CD1c-positive myeloid dendritic cell (primary cell): ENCODE measurements at regions not wholly inside any gene's neighbourhood (a gene's known extent, or its start where the extent isn't known, plus 50 kb on each side); places are given as distances from the start of the nearest gene placed in this dataset.

Source experiments
- DNase-seq: peaks from one replicate; pipeline ENCODE4 v3.0.0-alpha.2; 2016; ENCODE audit errors: extremely low spot score

DNA sequence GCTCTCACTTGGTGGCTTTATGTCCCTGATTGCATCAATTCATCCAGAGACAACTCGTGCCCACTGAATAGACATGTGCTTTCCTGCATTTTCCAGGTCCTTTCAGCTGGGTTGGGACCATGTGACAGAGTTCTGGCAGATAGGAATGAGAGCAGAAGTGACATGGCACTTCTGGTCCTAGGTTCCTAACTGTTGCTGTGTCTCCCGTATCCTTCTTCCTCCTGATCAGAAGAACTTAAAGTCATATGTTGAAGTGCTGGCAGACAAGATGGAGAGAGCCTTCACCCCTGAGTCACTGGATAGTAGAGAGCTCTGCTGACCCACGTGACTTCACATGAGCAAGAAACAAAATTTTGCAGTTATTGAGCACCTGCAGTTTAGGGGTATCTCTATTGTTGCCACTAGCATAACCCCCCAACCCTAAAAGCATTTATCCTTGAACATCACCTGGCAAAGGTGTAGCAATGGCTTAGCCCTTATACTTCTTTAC lies 80.0 kb downstream of the NREP start:
- DNase-seq: no peak

DNA sequence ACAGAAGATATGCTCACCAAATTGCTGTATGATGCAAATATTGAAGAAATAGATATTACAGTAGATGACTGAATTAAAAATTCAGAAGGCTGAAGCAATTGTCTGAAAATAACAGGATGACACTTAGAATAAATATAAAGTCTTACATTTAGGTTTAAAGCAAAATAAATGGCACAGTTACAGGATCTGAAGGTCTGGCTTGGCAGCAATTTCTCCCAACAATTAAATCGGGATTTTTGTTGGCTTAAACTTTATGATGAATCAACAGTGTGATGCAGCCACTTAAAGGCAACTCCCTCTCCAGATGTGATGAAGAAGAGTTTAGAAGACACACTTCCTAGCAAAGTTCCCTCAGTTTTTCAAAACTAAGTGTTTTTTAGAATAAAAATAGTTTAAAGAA lies 80.5 kb downstream of the NREP start:
- DNase-seq: no peak

DNA sequence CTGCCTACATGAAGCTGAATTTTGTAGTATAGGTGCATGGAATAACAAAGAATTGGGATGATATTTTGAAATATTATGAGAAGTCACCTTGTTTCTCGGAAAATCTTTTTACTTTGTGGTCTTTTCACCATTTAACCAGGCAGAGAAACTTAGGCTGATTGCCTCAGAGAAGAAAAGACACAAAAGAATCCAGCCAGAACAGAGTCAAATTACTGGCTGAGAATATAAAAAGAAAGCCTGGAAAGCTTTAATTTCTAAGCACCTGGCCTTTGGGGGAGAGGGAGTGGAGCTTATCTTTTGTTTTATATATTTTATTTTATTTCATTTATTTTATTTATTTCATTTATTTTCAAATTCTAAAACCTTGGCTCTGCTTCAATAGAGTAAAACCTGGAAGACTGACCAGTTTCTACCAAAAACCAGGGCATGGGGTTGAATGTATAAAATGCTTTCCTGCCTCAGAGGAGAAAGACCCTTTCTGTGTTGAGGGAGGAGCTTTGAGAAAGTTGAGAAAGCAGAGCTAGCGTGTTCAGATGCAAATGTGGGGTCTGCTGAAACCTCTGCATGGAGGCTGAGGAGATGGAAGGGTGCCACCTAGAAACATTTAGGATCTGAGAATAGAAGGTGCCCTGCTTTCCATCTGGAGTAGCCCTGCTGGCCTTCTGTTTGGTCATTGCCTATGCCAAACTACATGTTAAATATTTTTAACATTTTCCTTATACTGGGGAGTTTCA lies 81.6 kb downstream of the NREP start:
- no peak for DNase-seq

DNA sequence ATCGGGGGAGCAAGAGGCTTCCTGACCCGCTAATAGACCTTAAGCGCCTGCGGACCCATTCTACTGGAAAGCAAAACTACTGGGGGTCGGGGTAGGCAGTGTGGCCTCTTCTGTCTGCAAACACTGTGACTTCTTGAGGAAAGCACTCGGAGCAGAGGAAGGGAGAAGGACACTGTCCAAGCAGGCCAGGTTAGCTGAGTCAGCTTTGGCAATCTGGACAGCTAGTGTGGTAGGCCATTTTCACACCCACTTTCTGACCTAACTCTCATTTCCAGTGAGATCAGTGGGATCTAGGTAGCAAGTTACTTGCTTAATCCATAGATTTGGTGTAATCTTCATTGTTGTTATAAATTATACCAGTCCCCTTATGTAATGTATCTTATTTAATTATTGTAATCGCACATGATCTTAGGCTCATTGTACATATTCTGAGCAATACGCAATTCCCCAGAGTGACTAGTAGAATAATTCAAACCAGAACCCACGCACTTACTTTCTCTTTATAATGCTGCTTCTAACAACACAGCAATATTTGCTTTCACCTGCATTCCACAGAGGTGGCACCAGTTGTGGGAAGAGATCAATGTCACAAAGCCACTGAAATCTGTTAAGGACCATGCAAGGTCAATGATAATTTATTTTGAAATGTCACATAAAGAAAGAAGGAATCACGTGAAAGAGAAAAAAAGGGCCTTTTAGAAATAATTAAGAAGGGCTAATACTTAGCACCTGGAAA lies 82.9 kb downstream of the NREP start:
- no peak for DNase-seq

DNA sequence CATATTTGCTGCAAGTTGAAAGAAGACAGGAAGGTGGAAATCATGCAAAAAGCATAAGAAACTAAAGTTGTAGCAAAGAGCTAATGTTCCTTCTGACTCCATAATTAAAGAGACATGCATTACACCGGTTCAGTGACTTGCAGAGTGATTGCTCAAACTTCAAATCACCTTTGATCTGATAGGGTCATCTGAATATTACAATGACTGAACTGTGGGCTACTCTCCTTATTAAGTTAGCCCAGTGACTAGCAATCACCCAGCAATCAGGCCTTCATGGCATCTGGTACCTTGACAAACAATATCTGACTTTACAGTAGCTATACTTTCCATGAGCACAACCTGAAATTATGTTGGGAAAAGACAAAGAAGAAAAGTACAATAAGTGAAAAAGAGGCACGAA lies 84.9 kb downstream of the NREP start:
- DNase-seq: no peak

DNA sequence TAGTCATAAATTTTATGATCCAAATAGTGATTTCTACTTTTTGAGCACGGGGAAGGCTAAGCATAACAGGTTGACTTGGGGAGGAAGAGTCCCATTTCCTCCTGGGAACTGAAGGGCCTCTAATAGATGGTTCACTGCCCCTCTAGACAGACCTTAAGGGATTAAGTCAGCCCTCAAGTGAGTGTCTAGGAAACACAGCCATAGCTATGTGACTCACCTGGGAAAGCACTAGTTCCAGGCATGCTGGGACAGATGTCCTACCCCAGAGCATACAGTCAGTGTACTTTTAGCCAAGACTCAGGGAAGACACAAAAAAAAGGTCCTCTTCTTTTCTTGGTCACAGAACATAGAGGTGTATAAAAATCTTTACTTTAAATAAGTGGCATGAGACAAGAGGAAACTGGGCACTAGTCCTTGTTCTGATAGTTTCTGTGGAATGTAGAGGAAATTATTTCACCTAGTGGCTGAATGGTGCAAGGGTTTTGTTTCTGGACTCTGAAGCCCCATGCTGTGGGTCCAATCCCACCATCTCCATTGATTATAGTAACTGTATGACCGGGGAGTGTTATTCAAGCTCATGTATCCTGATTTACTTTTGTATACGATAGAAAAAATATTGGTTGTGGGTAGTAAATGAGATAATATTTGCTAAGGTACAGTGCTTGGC lies 86.0 kb downstream of the NREP start:
- DNase-seq: no peak

DNA sequence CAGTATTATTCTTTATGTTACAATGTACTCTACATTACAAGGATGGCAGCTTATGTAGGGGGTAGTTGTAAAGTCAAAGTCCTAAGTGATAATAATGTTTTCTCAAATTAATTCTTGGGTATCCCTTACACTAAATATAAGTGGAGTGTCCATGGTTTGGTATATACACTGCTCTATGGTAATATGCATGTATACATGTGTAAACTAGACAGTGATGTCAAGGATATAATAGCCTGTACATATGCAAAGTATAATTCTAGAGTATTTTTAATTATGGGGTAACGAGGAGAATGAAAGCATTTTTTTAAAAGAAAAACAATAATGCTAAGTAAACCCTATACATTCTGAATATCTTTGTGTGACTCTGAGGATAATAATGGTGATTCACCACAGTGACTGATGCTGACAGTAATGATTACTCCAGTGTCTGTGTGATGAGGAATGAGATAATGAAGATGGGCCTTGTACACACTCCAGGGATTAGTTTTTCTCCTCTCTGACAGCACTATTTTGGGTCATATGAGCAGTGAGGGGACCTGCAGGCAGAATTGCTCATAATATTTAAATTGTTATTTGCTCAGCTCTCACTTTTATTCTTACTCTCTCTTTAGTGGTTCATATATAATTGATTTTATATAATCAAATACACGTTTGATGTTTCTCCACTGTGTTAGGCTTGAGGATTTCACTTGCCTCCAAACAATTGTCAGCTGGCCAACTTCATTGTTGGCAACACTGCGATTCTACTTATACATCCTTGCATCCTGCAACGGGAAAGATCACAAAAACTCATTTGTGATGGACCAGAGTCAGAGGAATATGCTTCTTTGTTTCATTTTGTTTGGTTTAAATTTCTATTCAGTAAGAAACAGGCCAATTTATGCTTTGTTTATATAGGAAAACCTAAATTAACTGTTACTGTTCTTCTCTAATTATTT lies 88.2 kb downstream of the NREP start:
- DNase-seq: no peak

DNA sequence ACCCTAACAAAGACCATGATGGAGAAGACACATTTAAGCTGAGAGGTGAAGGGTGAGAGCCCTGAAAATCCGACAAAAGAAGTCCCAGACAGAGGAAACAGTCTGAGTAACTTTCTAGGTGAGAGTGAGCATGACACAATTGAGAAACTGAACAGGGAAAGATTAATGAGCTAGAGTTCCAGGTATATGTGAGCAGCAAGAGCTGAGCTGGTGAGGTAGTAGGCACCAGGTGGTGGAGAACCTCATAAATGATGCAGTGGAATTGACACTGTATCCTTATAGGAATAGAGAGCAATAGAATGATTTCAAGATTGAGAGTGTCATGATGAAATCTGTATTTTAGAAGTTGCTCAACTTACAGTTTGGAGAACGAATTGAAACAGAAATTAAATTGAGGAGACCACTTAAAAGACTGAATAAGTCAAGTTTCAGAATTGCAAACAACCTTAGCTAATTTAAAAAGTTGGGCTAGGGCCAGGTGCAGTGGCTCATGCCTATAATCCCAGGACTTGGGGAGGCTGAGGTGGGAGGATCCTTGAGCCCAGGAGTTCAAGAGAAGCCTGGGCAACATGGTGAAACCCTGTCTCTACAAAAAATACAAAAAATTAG lies 89.8 kb downstream of the NREP start:
- no peak for DNase-seq

DNA sequence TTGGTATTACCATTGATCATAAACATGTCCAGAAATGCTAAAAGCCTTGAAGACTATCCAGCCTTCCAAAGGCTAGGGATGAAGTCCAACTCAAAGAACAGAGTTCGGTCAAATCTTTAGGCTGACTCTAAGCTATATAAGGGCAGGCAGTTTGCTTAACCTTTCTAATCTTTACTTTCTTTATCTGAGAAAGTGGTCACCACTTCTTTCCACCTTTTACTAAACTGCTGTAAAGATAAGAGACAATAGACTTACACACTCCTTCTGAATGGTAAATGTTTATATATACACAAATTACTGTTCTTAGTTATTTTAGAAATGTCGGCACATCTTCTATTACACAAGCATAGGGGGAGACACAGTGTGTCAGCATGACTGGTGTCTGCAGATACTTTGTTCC lies 100.4 kb downstream of the NREP start:
- DNase-seq: no peak

DNA sequence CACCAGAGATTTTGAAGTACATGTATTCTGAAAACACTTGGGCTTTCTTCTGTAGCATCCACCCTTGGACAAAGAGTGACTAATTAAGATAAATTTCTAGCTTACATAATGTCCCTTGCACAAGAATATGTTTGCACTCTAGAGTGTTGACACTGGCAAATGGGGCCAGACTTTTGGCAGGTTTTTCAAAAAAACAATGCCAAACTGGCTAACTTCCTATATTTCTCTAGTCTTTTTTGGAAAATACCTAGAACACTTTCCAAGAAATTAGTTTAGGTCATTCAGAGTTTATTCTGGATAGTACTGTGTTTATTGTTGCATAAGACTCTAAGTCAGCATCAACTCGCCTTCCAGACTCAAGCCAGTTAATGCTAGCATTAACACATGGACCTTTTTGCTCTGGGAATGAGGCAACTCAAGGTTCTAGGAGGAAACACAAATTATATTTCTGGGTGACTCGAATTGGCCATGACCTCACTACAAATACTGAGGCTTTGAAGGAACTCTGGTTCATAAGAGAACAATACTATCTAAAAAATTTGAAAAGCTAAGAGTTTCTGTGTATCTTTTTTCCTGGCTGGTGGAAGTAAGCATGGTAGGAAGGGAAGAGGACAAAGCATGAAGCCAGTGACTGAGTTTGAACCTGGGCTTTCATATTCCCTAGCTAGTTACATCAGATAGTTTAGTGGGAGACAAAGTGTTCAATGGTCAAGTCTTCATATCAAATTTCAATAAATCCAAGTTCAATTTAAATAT lies 101.6 kb downstream of the NREP start:
- DNase-seq: no peak

DNA sequence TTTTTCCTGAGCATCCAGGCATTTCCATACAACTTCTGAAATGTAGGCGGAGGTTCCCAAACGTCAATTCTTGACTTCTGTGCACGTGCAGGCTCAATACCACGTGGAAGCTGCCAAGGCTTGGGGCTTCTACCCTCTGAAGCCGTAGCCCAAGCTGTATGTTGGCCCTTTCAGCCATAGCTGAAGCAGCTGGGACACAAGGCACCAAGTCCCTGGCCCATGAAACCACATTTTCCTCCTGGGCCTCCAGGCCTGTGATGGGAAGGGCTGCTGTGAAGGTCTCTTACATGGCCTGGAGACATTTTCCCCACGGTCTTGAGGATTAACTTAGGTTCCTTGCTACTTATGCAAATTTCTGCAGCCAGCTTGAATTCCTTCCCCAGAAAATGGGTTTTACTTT lies 103.6 kb downstream of the NREP start:
- DNase-seq: no peak

DNA sequence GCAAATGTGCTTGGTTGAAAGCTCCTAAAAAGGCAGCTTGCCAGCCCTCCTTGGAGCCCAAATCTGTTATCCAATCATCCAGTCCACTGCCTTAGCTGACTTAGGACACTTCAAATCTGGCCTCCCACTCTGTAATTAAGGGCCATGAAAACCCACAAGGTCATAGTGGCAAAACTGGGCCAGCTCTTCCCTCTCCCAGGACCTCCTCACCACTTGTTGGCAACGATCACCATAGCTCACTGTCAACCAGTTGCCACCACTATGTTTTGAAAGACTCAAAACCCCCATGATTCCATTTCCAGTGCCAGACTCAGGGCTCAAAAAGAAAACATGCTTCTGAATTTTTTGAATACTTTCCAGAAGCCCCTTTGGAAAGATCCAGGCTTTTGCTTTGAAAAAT lies 107.5 kb downstream of the NREP start:
- no peak for DNase-seq

DNA sequence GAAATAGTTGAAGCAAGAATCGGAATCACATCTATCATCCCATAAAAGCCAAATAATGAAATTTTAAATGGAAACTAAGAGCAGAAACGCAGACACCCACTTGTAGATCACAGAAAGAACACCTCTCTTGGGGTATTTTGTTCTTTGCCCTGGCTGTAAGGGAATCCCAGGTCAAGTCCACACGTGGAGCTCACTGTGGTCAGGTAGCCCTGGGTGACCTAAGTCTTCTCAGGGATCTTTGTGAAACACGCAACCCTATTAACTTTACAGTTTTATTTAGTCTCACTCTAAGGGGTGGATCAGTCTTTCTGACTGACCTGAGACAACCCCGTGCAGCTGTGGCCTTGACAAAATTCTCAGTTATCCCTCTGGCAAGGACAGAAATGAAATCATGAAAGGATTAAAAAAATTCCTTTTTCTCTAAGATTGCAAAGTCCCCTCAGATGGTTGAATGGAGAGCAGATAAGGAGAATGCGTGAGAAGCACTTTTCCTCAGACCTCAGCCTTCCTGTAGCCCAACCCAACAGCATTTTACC lies 111.6 kb downstream of the NREP start:
- DNase-seq: no peak

DNA sequence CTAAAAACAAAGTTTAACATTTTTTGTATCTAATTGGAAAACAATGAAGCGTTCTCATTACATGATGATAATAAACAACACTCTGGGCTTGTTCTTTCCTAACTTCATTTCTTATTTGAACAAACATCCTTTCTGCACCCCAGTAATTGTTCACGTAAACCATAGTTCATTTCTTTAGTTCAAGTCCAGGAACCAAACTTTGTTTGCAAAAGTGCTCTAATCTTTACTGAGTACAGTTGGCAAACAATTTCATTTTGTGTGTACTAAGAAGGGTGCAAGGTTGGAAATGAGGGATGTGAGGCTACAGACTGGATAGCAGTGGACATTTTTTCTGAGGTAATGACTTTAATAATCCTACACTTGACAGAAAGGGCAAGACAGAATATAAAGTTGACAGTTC lies 113.5 kb downstream of the NREP start:
- no peak for DNase-seq

DNA sequence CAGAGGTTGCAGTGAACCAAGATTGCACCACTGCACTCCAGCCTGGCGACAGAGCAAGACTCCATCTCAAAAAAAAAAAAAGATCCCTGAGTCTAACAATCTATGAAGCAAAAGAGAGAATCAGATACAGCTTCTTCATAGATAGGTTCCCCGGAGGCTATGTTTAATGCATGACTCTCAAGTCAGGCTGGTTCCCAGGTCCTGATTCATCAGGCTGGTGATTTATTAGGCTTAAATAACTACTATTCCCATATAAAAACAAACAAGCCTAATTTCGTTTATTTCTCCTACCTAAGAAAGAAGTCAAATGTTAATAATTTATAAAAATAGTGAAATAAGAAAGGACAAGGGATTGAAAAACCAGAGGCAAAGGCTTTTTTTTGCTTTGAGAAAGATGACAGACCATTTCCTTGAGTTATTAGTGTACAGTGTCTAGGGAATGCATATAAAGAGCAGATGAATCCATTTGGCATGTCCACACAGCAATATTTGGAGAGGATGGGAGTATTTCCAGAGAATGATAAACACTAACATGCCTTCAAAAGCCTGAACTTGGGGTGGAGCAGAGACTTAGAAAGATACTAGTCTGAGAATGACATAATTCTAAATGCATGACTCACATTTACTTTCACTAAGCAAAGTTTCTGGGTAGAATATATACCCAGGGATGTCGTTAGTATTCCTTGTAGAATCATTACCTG lies 115.3 kb downstream of the NREP start:
- DNase-seq: no peak

DNA sequence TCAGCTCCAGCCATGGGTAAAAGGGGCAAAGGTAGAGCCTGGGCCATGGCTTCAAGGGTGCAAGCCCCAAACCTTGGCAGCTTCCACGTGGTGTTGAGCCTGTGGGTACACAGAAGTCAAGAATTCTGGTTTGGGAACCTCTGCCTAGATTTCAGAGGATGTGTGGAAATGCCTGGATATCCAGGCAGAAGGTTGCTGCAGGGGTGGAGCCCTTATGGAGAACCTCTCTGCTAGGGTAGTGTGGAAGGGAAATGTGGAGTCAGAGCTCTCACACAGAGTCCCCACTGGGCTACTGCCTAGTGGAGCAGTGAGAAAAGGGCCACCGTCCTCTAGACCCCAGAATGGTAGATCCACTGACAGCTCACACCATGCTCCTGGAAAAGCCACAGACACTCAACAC lies 117.1 kb downstream of the NREP start:
- no peak for DNase-seq

DNA sequence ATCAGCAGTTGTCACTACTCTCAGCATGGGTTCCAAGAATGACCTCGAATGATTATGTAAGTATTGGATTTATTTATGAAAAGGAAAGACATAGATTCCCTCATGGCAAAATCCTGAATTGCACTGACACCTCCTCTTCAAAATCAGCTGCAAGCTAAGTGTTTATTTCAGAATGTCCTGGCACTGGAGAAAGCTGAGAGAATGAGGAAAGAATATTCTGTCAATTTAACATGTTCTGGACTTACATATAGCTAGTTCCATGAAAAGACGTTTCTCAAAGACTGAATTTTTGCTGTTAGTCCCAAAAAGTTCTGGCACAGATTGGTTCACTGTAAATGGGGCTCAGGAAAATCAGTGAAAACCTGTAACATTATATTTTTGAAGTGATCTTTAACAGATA lies 120.3 kb downstream of the NREP start:
- no peak for DNase-seq

DNA sequence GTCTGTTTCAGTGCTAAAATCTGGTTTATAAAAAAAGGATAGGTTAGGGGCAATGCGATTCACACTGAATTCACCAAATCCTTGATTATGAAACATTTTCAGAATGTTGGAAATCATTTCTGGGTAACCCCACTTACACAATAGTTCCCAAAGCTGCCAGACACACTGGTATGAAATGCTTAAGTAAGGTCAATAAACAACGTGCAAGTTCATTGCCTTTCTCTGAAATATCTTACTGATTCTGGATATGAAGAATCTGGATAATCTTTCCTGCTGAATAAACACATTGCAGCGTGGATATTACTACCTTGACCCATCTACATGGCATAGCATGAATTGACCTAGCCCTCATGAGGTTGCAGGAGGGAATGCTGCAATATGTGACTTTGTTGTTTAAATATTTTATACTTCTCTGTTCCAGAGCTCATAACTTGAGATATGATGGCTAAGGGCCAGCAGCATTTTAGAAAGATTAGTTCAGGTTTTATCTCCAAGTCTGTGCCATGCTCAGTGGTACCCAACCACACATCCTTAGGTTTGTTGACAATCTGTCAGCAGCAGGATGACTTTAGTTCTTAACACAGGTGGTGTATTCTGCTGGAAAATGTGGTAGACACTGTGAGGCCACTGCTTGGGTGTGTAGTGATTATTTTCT lies 121.0 kb downstream of the NREP start:
- DNase-seq: no peak
